Omental fat pad (tissue), 3 donors: ENCODE measurements at regions not wholly inside any gene's neighbourhood (a gene's known extent, or its start where the extent isn't known, plus 50 kb on each side); places are given as distances from the start of the nearest gene placed in this dataset.

Experiments used
- ATAC-seq: fragments of 150-250 bp; one replicate; pipeline ENCODE4 v1.9.1; 2016; ENCODE audit warnings: mild to moderate bottlenecking, moderate library complexity; ENCODE audit not compliant: low FRiP score
- DNase-seq: peaks from one replicate; pipeline ENCODE4 v3.0.0-alpha.2; 2019; ENCODE audit warnings: low spot score
- CTCF ChIP-seq, 3 donors: fragments of 450-650 bp; IDR thresholded peaks; one replicate each; pipeline ENCODE4 v1.5.1; 2016 to 2017; ENCODE audit warnings: antibody characterized with exemption in 3 of 3, mild to moderate bottlenecking in 3 of 3, moderate library complexity in 2 of 3

GRCh38 chr7:46209611-46210388 lies 288.7 kb upstream of the IGFBP3 start:
- no peak for DNase-seq
- no peak for ATAC-seq
- TF ChIP-seq CTCF (IDR thresholded peaks at IDR 0.05) = no peak

DNA sequence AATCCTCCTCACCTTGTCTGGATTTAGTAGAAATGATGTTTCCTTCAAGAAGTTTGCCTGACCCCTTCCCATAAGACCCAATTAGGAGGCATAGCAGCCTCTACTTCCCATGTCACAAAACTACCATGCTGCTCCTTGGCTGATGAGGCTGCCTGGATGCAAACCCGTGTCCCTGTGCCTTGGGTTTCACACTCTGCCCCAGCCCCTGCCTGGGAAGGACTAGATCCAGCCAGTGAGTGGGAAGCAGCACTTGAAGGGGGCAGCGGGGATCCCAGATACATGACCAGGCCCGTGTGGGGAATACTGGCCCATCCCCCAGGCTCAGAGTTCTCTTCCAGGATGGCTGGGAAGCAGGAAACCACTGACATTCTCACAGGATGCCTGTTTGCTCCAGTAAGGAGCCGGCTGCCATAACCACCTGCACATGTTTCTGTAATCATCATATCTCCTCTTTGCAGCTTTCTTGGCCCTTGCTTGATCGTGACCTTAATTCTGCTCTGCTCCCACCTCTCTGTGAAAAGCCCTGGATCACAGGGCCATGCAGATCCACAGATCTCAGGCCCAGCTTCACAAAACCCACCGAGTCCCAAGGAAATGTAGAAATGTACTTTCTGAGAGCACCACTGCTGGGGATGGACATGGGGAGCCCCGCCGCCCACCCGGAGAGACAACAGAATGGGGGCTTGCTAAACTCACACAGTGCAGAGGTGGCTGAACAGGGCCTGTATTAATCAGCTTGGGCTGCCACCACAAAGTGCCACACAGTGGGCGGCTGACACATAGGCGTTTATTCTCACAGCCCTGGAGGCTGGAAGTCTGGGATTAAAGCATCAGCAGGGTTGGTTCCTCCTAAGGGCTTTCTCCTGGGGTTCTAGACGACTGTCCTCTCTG lies 287.8 kb upstream of the IGFBP3 start:
- TF ChIP-seq CTCF (IDR thresholded peaks at IDR 0.05) = no peak
- DNase-seq (no peak), ATAC-seq (no peak)

DNA sequence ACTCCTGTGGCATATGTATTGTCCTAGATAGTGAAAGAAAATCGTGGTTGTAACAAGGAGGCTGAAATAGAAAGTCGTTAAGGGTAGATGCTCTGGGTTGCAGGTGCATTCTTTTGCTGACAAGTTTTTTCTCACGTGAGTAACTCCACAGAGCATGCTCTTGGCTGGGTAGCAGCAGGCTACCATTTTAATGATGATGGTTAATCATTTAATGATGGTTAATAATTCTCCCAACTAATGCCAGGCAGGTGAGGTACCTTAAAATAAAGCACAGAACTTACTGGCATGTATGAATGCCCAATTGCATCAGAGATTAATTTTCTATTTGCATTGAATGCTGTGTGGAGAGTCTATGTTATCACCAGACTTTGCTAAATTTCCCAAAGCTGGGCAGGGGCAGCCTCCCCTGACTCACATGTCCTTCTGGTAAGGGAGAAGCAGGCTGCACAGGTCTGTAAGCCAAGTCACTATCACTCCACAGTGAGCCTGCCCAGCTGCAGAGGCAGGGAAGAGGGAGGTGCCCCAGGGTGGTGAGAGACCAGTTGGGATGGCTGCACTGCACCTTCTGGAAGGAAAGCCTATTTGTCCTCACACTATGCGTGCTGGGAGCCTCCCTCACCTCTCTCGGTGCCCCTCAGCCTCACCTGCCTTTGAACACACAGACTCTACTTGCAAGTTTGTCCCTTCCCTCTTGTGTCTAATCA lies 287.0 kb upstream of the IGFBP3 start:
- TF ChIP-seq CTCF (IDR thresholded peaks at IDR 0.05) = no peak
- ATAC-seq (no peak), DNase-seq (no peak)

DNA sequence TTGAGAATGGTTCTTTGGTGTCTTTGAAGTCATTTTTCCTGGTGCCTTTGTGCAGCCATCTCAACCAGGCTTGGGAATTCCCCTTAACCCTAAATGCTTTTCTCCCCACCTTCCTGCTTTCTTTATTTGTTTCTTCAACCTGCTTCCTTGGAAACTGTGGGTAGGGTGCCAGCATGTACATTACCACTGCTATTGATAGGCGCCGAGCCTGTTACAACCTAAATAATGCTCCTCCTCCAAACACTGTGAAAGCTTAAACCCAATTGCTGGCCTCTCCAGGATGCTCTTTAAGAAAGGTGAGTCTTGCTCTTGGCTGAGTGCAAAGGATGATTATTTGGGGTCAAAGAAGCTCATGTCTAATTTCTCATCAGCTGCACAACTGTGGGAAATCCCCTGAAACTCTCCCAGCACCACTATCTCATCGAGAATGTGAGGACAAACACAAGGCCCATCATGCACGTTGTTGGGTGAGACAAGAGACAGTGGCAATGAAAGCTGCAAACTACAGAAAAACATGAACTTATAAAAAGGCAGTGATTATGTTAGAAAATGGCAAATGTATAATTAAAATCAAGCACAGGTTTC lies 285.5 kb upstream of the IGFBP3 start:
- no peak for DNase-seq
- ATAC-seq = no peak

GRCh38 chr7:46205478-46205877 lies 284.4 kb upstream of the IGFBP3 start:
- DNase-seq = no peak
- no peak for ATAC-seq
- TF ChIP-seq CTCF (IDR thresholded peaks at IDR 0.05) = no peak

More for the DNA sequence above, 285.5 kb upstream of the IGFBP3 start:
- no peak for TF ChIP-seq CTCF (IDR thresholded peaks at IDR 0.05)

DNA sequence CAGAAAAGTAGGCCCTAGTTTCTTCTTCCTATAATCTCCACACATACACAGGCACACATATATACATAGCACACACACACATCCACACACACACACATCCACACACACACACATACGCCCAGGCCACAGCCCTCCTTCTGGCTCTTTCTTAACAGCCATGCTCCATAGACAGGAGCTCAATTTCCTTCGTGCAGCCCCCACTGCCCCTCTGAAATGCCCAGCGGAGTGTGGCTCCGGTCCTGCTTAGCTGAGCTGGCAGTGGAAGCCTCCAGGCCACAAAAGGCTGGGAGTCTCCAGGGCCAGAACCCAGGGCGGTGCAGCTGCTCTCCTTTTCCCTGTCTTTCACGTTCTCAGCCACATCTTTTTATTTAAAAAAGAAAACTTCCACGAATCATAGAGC lies 282.9 kb upstream of the IGFBP3 start:
- TF ChIP-seq CTCF (IDR thresholded peaks at IDR 0.05) = no peak
- ATAC-seq (no peak), DNase-seq (no peak)
